ENCODE measurements at regions not wholly inside any gene's neighbourhood (a gene's known extent, or its start where the extent isn't known, plus 50 kb on each side); places are given as distances from the start of the nearest gene placed in this dataset.
A peak's percentile ranks its signal among the peaks of the same experiment; 100 is the strongest.

DNA sequence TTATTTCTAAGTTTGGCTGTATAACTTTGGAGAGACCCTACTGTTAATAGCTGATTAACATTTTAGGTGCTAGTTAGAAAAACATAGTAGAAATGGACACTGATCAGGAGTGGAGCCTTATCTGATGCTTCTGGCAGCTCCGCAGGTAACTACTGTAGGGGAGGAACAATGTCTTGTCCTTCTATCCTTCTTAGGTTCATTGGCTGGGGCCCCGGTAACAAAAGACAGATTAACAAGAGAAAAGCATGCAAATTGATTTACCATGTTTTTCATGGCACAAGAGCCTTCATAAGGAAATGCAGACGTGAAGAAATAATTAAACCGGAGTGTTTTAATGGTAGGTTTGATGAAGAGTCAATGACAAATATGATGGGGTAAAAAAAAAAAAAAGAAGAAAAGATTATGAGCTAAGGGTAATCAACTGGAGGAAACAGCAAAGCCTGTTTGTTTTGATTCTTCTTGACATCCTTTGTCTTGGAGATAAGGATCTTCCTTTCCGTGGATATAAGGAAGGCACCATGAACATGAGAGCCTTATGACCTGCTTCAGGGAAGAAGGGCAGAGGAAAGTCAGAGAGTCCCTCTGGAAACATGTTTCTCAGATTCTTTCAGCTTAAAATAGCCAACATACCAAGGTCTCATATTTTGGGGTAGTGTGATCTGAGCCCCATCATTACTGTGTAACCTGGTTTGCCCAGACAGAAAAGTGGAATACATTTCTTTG lies 62.4 kb upstream of the GCFC2 start:
- DNase-seq: no peak
- Histone ChIP-seq H3K4me3 (ENCODE audit: low read depth, low read length) (no peak overlapping the region), H3K9me3 (ENCODE audit: severe bottlenecking) (no peaks in the 10 kb centered on the region), H3K27me3 (ENCODE audit: insufficient read depth, low read depth, severe bottlenecking) (no peaks in the 10 kb centered on the region), H3K27ac (no peak overlapping the region), H3K36me3 (no peaks in the 10 kb centered on the region)
- TF ChIP-seq CTCF (IDR thresholded peaks at IDR 0.05; ENCODE audit: low read depth, low read length): no peak

- Histone ChIP-seq H3K27ac (peak overlapping the region; percentile 77), H3K4me3 (ENCODE audit: low read depth, low read length) (no peak overlapping the region), H3K27me3 (ENCODE audit: insufficient read depth, low read depth, severe bottlenecking) (no peaks in the 10 kb centered on the region), H3K36me3 (no peaks in the 10 kb centered on the region), H3K9me3 (ENCODE audit: severe bottlenecking) (no peaks in the 10 kb centered on the region)
- no peak for TF ChIP-seq CTCF (IDR thresholded peaks at IDR 0.05; ENCODE audit: low read depth, low read length)
- no peak for DNase-seq
Measured at GRCh38 chr2:75765798-75766197, 55.1 kb upstream of the GCFC2 start.

DNA sequence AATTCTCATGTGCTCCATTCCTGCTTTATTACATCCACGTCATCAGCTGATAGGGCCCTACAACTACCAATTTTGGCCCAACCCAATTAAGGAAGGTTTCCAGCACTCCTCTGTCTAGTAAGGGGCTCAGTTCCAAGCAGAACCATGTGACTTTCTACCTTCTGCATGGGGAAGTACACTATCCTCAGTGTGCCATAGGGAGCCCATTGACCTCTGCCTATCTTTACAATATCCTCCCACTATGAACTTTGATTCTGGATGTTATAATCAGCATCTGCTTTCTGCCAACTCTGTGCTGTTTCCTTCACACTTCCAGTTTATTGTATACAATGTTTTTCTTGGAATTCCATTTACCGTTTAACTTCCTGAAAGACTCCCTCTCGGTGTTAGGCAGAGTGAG lies 53.9 kb upstream of the GCFC2 start:
- no peak overlapping the region for H3K27ac ChIP-seq
- no peaks in the 10 kb centered on the region for H3K27me3 ChIP-seq (ENCODE audit: insufficient read depth, low read depth, severe bottlenecking)
- H3K9me3 ChIP-seq (ENCODE audit: severe bottlenecking): no peaks in the 10 kb centered on the region
- TF ChIP-seq CTCF (IDR thresholded peaks at IDR 0.05; ENCODE audit: low read depth, low read length): no peak
- no peak overlapping the region for H3K4me3 ChIP-seq (ENCODE audit: low read depth, low read length)
- no peak for DNase-seq
- H3K36me3 ChIP-seq: no peaks in the 10 kb centered on the region
